ENCODE measurements at regions not wholly inside any gene's neighbourhood (a gene's known extent, or its start where the extent isn't known, plus 50 kb on each side); places are given as distances from the start of the nearest gene placed in this dataset.
"Not testable (repeated sequence)": the region's sequence is repeated elsewhere in the genome, so short reads cannot be mapped to it uniquely, and the experiment has no call there.

DNA sequence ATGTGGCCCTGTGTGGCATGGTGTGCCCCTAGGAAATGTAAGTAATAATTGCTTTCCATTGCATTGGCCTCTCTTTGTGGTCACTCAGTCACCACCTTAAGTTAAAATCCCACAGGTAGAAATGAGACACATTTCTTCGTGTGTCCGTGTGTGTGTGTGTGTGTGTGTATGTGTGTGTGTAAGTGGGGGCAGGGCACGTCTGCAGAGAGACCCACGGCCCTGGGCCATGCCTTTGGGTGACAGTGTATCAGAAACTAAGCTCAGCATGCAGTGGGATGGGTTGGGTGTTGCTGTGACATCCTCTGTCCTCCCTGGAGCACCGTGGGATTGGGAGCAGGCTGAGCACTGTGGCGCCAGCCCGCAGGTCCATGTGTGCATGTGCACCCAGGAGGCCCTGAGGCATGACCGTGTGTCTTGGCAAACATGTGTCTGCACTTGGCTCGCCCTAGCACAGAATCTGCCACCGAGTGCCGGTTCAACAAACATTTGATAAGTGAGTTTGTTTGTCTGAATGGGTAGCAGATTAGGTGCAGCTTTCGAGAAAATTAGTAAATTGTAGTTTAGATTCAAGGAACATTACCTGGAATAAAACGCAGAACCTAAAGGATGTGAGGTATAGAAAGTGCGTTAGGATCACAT, 91.8 kb downstream of the WTIP start:
- TF ChIP-seq EZH2 (IDR thresholded peaks at IDR 0.05; ENCODE audit: borderline replicate concordance) (no peak), EZH2phosphoT487 (IDR thresholded peaks at IDR 0.05; ENCODE audit: low read depth, severe bottlenecking, unreplicated experiment) (no peak)
- TF ChIP-seq, protein P1, sequence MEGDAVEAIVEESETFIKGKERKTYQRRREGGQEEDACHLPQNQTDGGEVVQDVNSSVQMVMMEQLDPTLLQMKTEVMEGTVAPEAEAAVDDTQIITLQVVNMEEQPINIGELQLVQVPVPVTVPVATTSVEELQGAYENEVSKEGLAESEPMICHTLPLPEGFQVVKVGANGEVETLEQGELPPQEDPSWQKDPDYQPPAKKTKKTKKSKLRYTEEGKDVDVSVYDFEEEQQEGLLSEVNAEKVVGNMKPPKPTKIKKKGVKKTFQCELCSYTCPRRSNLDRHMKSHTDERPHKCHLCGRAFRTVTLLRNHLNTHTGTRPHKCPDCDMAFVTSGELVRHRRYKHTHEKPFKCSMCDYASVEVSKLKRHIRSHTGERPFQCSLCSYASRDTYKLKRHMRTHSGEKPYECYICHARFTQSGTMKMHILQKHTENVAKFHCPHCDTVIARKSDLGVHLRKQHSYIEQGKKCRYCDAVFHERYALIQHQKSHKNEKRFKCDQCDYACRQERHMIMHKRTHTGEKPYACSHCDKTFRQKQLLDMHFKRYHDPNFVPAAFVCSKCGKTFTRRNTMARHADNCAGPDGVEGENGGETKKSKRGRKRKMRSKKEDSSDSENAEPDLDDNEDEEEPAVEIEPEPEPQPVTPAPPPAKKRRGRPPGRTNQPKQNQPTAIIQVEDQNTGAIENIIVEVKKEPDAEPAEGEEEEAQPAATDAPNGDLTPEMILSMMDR (IDR thresholded peaks at IDR 0.05; ENCODE audit: poor library complexity) = no peak
- H3K27me3 ChIP-seq = peaks cover 16% of the 10 kb centered on the region

GRCh38 chr19:34570140-34570539, 88.6 kb downstream of the WTIP start:
- not testable (repeated sequence) for H3K9me2 ChIP-seq (replicated peaks; ENCODE audit: insufficient read depth); H2AFZ ChIP-seq; H3K79me2 ChIP-seq; H3K4me2 ChIP-seq; H3K4me1 ChIP-seq (ENCODE audit: insufficient read depth); DNase-seq (ENCODE audit: low spot score); H3K36me3 ChIP-seq (replicated peaks; ENCODE audit: insufficient read depth, low read depth); H3K9me3 ChIP-seq (ENCODE audit: low read depth); H3K4me3 ChIP-seq; H4K20me1 ChIP-seq (ENCODE audit: insufficient read depth, poor library complexity, severe bottlenecking); H3K27ac ChIP-seq; H3K27me3 ChIP-seq
- 91% methylated on average over 6 of the region's 6 CpGs for WGBS (ENCODE audit: low lambda C conversion rate, missing lambda C conversion rate)

More for the DNA sequence above, 91.8 kb downstream of the WTIP start:
- Histone ChIP-seq H3K9me2 (replicated peaks; ENCODE audit: insufficient read depth) (no peaks in the 10 kb centered on the region), H3K4me1 (ENCODE audit: insufficient read depth) (no peaks in the 10 kb centered on the region), H3K4me2 (no peak overlapping the region), H3K9me3 (ENCODE audit: low read depth) (peaks cover 3% of the 10 kb centered on the region), H3K4me3 (no peak overlapping the region), H3K79me2 (no peaks in the 10 kb centered on the region), H3K36me3 (replicated peaks; ENCODE audit: insufficient read depth, low read depth) (no peaks in the 10 kb centered on the region), H2AFZ (no peak overlapping the region), H3K27ac (no peak overlapping the region), H4K20me1 (ENCODE audit: insufficient read depth, poor library complexity, severe bottlenecking) (no peaks in the 10 kb centered on the region)
- no peak for DNase-seq (ENCODE audit: low spot score)
- WGBS (ENCODE audit: low lambda C conversion rate, missing lambda C conversion rate) = 89% methylated on average over 14 of the region's 14 CpGs

DNA sequence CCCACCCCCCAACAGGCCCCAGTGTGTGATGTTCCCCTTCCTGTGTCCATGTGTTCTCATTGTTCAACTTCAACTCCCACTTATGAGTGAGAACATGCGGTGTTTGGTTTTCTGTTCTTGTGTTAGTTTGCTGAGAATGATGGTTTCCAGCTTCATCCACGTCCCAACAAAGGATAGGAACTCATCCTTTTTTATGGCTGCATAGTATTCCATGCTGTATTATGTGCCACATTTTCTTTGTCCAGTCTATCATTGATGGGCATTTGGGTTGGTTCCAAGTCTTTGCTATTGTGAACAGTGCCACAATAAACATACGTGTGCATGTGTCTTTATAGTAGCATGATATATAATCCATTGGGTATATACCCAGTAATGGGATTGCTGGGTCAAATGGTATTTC, 80.8 kb downstream of the WTIP start:
- H3K27ac ChIP-seq; H3K79me2 ChIP-seq; H3K9me2 ChIP-seq (replicated peaks; ENCODE audit: insufficient read depth); H3K9me3 ChIP-seq (ENCODE audit: low read depth); H4K20me1 ChIP-seq (ENCODE audit: insufficient read depth, poor library complexity, severe bottlenecking); H3K27me3 ChIP-seq; H3K4me3 ChIP-seq; DNase-seq (ENCODE audit: low spot score); H2AFZ ChIP-seq; H3K4me2 ChIP-seq; H3K4me1 ChIP-seq (ENCODE audit: insufficient read depth); H3K36me3 ChIP-seq (replicated peaks; ENCODE audit: insufficient read depth, low read depth): not testable (repeated sequence)
- WGBS (ENCODE audit: low lambda C conversion rate, missing lambda C conversion rate) = 73% methylated on average over 3 of the region's 3 CpGs
